Mesodermal cell (in vitro differentiated cells): ENCODE measurements at regions not wholly inside any gene's neighbourhood (a gene's known extent, or its start where the extent isn't known, plus 50 kb on each side); places are given as distances from the start of the nearest gene placed in this dataset.
"Not testable (repeated sequence)": the region's sequence is repeated elsewhere in the genome, so short reads cannot be mapped to it uniquely, and the experiment has no call there.

Experiments
- H3K27ac ChIP-seq: 2 replicates; pipeline ENCODE4 v1.7.0; 2013; ENCODE audit warnings: mild to moderate bottlenecking, low read depth, low read length, moderate library complexity; ENCODE audit not compliant: severe bottlenecking
- H3K36me3 ChIP-seq: 2 replicates; pipeline ENCODE4 v1.7.1; 2013; ENCODE audit warnings: mild to moderate bottlenecking, low read length, moderate library complexity; ENCODE audit not compliant: control insufficient read depth, insufficient read depth
- H3K4me1 ChIP-seq: one replicate; pipeline ENCODE4 v1.7.1; 2013; ENCODE audit warnings: mild to moderate bottlenecking, low read length; ENCODE audit not compliant: insufficient read depth, control insufficient read depth, poor library complexity, severe bottlenecking
- H3K4me3 ChIP-seq: 2 replicates; pipeline ENCODE4 v1.7.0; 2013; ENCODE audit warnings: low read length, control low read depth, mild to moderate bottlenecking; ENCODE audit not compliant: insufficient read depth, poor library complexity, severe bottlenecking; ENCODE audit errors: extremely low read depth
- H3K9me3 ChIP-seq: 2 replicates; pipeline ENCODE4 v1.7.1; 2013; ENCODE audit warnings: mild to moderate bottlenecking, low read length, moderate library complexity; ENCODE audit not compliant: control insufficient read depth
- WGBS, 2 experiments: methylation state at CpG; one replicate each; pipeline ENCODE4 v1.1.5; 2013; ENCODE audit warnings: missing lambda C conversion rate in 2 of 2; ENCODE audit not compliant: insufficient coverage in 2 of 2; 5-methylcytosine and 5-hydroxymethylcytosine counted together

DNA sequence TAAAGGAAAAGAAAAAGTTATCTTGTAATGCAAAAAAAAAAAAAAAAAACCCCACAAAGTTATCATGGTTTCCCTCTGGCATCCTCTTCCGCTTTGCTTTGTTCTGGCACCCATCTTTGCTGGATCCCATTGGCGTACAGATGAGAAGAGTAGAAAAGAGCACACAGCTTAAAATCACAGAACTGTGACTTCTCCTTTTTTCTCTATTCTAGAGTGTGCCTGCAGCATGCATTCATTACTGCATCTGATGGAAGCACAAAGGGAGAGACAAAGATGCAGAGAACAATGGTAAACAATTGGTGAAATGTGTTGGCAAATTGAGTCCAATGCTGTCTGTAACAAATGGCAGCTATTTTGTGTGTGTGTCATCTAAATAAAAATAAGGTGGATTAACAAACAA, 440.8 kb upstream of the PIK3R1 start:
- 96 to 100% methylated on average over 1 to 2 of the region's 2 CpGs for WGBS, 2 experiments
- Histone ChIP-seq H3K9me3 (no peaks in the 10 kb centered on the region), H3K27ac (no peak overlapping the region), H3K36me3 (no peaks in the 10 kb centered on the region), H3K4me1 (peaks cover 33% of the 10 kb centered on the region), H3K4me3 (no peak overlapping the region)

DNA sequence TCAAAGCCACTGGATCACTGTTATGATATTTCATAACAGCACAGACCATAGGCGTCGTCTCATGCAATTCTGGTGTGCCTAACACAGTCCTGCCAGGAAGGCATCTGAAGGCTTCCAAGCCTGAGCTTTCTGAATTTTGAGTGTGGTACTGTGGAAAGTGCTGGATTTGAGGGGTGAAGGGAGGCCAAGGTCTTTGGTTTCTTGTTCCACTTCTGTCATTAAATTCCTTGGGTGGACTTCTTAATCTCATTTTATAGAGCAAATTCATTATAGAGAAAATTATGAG, 441.3 kb upstream of the PIK3R1 start:
- Histone ChIP-seq H3K27ac (peak overlapping the region; percentile 94), H3K36me3 (no peaks in the 10 kb centered on the region), H3K9me3 (no peaks in the 10 kb centered on the region), H3K4me3 (no peak overlapping the region), H3K4me1 (peaks cover 35% of the 10 kb centered on the region)
- WGBS, 2 experiments: 94 to 100% methylated on average over 1 to 2 of the region's 2 CpGs

DNA sequence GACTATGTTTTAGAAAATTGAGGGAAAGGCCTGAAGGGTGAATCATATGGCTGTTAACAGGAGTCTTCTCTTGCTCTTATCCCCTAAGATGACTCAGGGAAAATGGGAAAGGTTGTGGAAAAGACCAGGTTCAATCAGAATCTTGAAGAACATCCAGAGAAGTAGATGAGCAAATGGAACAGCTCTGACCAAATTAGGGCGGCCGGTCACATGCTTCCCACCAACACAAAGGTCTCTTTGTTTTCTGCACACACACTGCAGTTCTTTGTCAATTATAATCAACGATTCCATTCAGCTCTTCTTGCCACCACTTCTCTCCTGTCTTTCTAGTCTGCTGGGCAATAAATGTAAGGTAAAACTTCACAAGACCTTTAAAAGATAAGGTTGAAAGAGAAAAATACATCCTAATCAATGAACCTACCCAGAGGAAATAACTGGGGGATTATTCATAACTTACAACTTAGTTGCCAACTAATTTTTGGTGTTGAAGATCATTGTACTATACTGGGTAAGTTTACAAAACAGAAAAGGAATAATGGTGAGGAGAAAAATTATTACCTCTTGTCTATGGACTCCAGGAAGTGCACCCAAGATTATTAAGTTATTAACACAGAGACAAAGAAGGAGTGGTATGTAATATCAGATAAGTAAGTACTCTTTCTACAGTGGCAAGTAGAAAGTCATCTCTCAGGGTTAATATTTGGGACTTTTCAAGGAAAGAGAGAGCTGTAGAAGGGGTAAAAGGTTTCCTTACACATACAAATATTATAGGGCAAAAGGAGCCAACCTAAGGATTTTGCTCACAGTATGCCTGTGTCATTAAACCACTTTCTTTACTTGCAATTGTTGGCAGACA, 441.9 kb upstream of the PIK3R1 start:
- no peaks in the 10 kb centered on the region for H3K9me3 ChIP-seq
- peak overlapping the region; percentile 94 for H3K27ac ChIP-seq
- H3K36me3 ChIP-seq: no peaks in the 10 kb centered on the region
- no peak overlapping the region for H3K4me3 ChIP-seq
- peaks cover 35% of the 10 kb centered on the region for H3K4me1 ChIP-seq
- 71 to 79% methylated on average over 2 of the region's 3 CpGs for WGBS, 2 experiments

DNA sequence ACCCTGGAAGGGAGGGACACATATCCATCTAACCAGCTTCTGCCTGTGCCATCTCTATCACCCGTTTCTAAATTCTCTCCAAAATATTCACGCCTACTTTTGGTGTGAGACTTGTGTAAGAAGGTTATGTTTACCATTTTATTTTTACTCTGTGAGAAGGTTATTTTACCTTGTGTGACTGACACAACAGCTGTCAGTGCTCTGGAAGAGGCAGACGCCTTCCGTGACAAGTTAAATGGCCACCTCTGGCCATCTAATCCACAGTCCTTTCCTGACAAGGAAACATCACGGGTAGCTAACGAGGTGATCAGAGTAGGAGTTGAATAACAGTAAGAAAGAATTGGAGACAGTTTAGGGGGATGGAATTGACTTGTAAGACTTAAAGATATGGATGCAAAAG, 443.8 kb upstream of the PIK3R1 start:
- WGBS, 2 experiments: 51 to 70% methylated on average over 2 to 3 of the region's 6 CpGs
- Histone ChIP-seq H3K4me1 (peaks cover 35% of the 10 kb centered on the region), H3K9me3 (no peaks in the 10 kb centered on the region), H3K27ac (no peak overlapping the region), H3K36me3 (no peaks in the 10 kb centered on the region), H3K4me3 (no peak overlapping the region)

DNA sequence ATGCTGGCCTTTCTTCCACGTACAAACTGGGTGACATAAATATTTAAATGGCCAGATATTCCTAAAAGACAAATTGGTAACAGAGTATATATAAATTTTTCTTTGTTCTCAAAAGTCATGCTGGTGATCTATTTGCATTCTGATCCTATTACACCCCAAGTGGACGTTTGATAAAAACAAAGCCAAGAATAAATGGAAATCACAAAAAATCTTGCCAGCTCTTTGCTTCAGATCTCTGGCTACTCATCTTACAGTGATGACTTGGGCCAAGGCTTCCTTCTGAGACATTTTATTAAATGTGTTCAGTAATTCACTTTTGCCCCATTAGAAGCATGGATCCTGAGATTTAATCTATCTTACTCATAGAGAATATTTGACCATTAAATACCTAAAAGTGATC, 444.3 kb upstream of the PIK3R1 start:
- Histone ChIP-seq H3K9me3 (no peaks in the 10 kb centered on the region), H3K4me1 (peaks cover 35% of the 10 kb centered on the region), H3K4me3 (no peak overlapping the region), H3K36me3 (no peaks in the 10 kb centered on the region), H3K27ac (no peak overlapping the region)
- WGBS, 2 experiments: 100% methylated on average over 1 of the region's 2 CpGs; no CpG with 5 or more reads in 1 of the 2 experiments

DNA sequence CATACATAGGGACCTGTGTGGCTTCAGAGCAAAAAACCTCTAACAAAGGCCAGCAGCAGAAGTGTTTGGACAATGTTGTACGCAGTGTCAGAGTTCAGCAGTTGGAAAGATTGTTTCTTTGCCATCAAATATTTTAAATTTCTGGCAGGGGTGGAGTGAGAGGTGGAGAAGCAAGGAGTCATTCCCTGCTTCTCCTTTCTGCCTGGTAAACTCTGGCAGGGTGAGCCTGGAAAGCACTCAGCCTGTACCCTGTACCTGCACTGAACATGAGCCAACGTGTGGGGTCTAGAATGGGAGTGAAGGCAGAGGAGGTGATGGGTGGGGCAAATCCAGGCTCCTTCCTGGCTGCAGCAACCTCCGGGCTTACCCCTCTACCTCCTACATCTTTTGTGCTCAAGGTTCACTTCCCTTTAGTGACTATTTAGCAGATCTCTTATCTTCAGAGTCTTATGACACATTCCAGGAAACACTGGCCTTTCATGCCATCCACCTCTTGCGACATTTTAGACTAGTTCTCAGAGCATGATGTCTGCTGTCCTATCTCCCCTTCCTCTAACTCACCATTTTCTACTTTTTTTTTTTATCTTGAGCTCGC, 445.0 kb upstream of the PIK3R1 start:
- no peaks in the 10 kb centered on the region for H3K9me3 ChIP-seq
- 89 to 92% methylated on average over 2 to 4 of the region's 5 CpGs for WGBS, 2 experiments
- peaks cover 35% of the 10 kb centered on the region for H3K4me1 ChIP-seq
- H3K27ac ChIP-seq: no peak overlapping the region
- no peak overlapping the region for H3K4me3 ChIP-seq
- no peaks in the 10 kb centered on the region for H3K36me3 ChIP-seq

GRCh38 chr5:67765697-67766096, 449.9 kb upstream of the PIK3R1 start:
- WGBS, 2 experiments: 60 to 81% methylated on average over 1 to 2 of the region's 2 CpGs
- peaks cover 10% of the 10 kb centered on the region for H3K4me1 ChIP-seq
- no peaks in the 10 kb centered on the region for H3K9me3 ChIP-seq
- H3K27ac ChIP-seq: no peak overlapping the region
- H3K36me3 ChIP-seq: no peaks in the 10 kb centered on the region
- H3K4me3 ChIP-seq: no peak overlapping the region

- H3K9me3 ChIP-seq, H3K27ac ChIP-seq, H3K4me3 ChIP-seq, H3K4me1 ChIP-seq, H3K36me3 ChIP-seq: not testable (repeated sequence)
- 95 to 96% methylated on average over 8 to 10 of the region's 10 CpGs for WGBS, 2 experiments
These were observed 457.8 kb upstream of the PIK3R1 start for GRCh38 chr5:67757771-67758170.

DNA sequence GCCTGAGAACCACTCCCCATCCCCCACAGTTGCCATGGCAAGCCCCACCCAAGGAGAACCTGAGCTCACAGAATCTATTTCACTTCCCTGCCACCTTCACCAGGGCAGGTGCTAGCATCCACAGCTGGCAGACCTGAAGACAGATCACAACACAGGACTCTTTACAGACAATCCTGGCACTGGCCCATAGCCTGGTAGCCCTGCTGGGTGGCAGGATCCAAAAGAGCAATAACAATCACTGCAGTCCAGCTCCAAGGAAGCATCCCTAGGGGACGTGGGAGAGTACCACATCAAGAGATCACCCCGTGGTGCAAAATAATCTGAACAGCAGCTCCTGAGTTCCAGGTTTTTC, 463.2 kb upstream of the PIK3R1 start:
- 86 to 100% methylated on average over 2 of the region's 2 CpGs for WGBS, 2 experiments
- no peak overlapping the region for H3K27ac ChIP-seq

DNA sequence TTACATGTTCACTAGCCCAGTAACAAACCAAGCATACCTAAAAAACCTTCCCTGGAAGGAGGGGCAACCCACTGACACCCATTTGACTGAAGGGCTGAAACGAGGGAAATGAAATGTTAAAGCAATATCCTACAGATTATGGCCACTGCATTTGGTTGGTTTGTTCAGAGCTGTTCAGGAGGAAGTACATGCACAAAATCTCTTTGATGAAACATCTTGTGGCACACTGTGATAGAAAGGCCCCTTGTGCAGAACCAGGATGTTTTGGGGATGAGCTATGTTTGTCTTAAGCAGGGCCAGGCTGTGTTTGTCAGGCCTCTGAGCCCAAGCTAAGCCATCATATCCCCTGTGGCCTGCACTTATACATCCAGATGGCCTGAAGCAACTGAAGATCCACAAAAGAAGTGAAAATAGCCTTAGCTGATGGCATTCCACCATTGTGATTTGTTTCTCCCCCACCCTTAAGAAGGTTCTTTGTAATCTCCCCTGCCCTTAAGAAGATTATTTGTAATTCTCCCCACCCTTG, 467.3 kb upstream of the PIK3R1 start:
- Histone ChIP-seq H3K27ac (no peak overlapping the region), H3K4me3 (no peak overlapping the region), H3K36me3 (no peaks in the 10 kb centered on the region), H3K9me3 (peaks cover 7% of the 10 kb centered on the region), H3K4me1 (no peaks in the 10 kb centered on the region)
- 67% methylated on average over 1 of the region's 1 CpG; no CpG with 5 or more reads in 1 of the 2 experiments for WGBS, 2 experiments

More for the DNA sequence above, 463.2 kb upstream of the PIK3R1 start:
- Histone ChIP-seq H3K9me3 (peaks cover 3% of the 10 kb centered on the region), H3K4me1 (no peaks in the 10 kb centered on the region), H3K36me3 (no peaks in the 10 kb centered on the region), H3K4me3 (no peak overlapping the region)

DNA sequence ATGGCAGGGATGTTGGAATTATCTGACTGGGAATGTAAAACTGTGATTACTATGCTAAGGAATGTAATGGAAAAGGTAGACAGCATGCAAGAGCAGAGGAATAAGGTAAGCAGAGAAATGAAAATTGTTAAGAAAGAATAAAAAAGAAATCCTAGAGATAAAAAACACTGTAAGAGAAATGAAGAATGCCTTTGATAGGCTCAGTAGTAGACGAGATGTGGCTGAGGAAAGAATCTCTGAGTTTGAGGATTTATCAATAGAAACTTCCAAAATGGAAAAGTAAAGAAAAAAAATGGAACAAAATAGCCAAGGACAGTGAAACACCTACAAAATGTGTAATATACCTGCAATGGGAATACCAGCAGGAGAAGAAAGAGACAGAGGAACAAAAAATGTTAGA, 468.5 kb upstream of the PIK3R1 start:
- Histone ChIP-seq H3K36me3 (no peaks in the 10 kb centered on the region), H3K27ac (no peak overlapping the region), H3K9me3 (peaks cover 7% of the 10 kb centered on the region), H3K4me1 (no peaks in the 10 kb centered on the region), H3K4me3 (no peak overlapping the region)
- 100% methylated on average over 1 of the region's 1 CpG; no CpG with 5 or more reads in 1 of the 2 experiments for WGBS, 2 experiments
